ENCODE measurements at regions not wholly inside any gene's neighbourhood (a gene's known extent, or its start where the extent isn't known, plus 50 kb on each side); places are given as distances from the start of the nearest gene placed in this dataset.

- no peak overlapping the region for H3K9ac ChIP-seq (ENCODE audit: low read length)
- TF ChIP-seq EZH2phosphoT487 (conservative IDR thresholded peaks at IDR 0.05; ENCODE audit: low read length): no peak
- H3K27ac ChIP-seq (ENCODE audit: low read depth, low read length): no peak overlapping the region
- no peaks in the 10 kb centered on the region for H3K79me2 ChIP-seq (ENCODE audit: insufficient read depth, low read length)
- no peaks in the 10 kb centered on the region for H3K36me3 ChIP-seq (ENCODE audit: low read length)
- H3F3A ChIP-seq (ENCODE audit: insufficient read depth): no peaks in the 10 kb centered on the region
- no peak overlapping the region for H3K4me2 ChIP-seq (ENCODE audit: low read depth, low read length, poor library complexity, severe bottlenecking)
- no peak overlapping the region for H3K4me3 ChIP-seq (ENCODE audit: insufficient read depth, low read length, poor library complexity, severe bottlenecking)
- no peaks in the 10 kb centered on the region for H3K9me3 ChIP-seq (ENCODE audit: insufficient read depth, low read length)
- H4K20me1 ChIP-seq (ENCODE audit: low read depth, low read length): no peaks in the 10 kb centered on the region
- H3K9me2 ChIP-seq (replicated peaks; ENCODE audit: insufficient read depth, low read length): no peaks in the 10 kb centered on the region
- no peak overlapping the region for H2AFZ ChIP-seq (ENCODE audit: low read depth, low read length, severe bottlenecking)
- H3K27me3 ChIP-seq (ENCODE audit: low read length): no peaks in the 10 kb centered on the region
Observed at GRCh38 chr12:127284021-127284420, 982.9 kb upstream of the TMEM132C start.

- H3K36me3 ChIP-seq (ENCODE audit: low read length): no peaks in the 10 kb centered on the region
- no peak overlapping the region for H3K9ac ChIP-seq (ENCODE audit: low read length)
- no peak overlapping the region for H3K4me2 ChIP-seq (ENCODE audit: low read depth, low read length, poor library complexity, severe bottlenecking)
- H3K27ac ChIP-seq (ENCODE audit: low read depth, low read length): no peak overlapping the region
- H3K27me3 ChIP-seq (ENCODE audit: low read length): no peaks in the 10 kb centered on the region
- H3K9me3 ChIP-seq (ENCODE audit: insufficient read depth, low read length): no peaks in the 10 kb centered on the region
- no peaks in the 10 kb centered on the region for H3F3A ChIP-seq (ENCODE audit: insufficient read depth)
- H3K4me3 ChIP-seq (ENCODE audit: insufficient read depth, low read length, poor library complexity, severe bottlenecking): no peak overlapping the region
- H4K20me1 ChIP-seq (ENCODE audit: low read depth, low read length): no peaks in the 10 kb centered on the region
- no peak for TF ChIP-seq CTCF (IDR thresholded peaks at IDR 0.05; ENCODE audit: insufficient read depth, low read length, poor library complexity, severe bottlenecking)
- TF ChIP-seq EZH2phosphoT487 (conservative IDR thresholded peaks at IDR 0.05; ENCODE audit: low read length): no peak
- H3K79me2 ChIP-seq (ENCODE audit: insufficient read depth, low read length): no peaks in the 10 kb centered on the region
- H2AFZ ChIP-seq (ENCODE audit: low read depth, low read length, severe bottlenecking): no peak overlapping the region
- H3K9me2 ChIP-seq (replicated peaks; ENCODE audit: insufficient read depth, low read length): no peaks in the 10 kb centered on the region
Observed at GRCh38 chr12:127284870-127285431, 982.0 kb upstream of the TMEM132C start.

GRCh38 chr12:127286281-127286680 is 980.7 kb upstream of the TMEM132C start:
- H3K9me2 ChIP-seq (replicated peaks; ENCODE audit: insufficient read depth, low read length): no peaks in the 10 kb centered on the region
- no peak overlapping the region for H2AFZ ChIP-seq (ENCODE audit: low read depth, low read length, severe bottlenecking)
- no peak overlapping the region for H3K27ac ChIP-seq (ENCODE audit: low read depth, low read length)
- no peaks in the 10 kb centered on the region for H3F3A ChIP-seq (ENCODE audit: insufficient read depth)
- no peak overlapping the region for H3K4me2 ChIP-seq (ENCODE audit: low read depth, low read length, poor library complexity, severe bottlenecking)
- H3K79me2 ChIP-seq (ENCODE audit: insufficient read depth, low read length): no peaks in the 10 kb centered on the region
- H3K36me3 ChIP-seq (ENCODE audit: low read length): no peaks in the 10 kb centered on the region
- no peak overlapping the region for H3K4me3 ChIP-seq (ENCODE audit: insufficient read depth, low read length, poor library complexity, severe bottlenecking)
- no peaks in the 10 kb centered on the region for H3K9me3 ChIP-seq (ENCODE audit: insufficient read depth, low read length)
- no peaks in the 10 kb centered on the region for H4K20me1 ChIP-seq (ENCODE audit: low read depth, low read length)
- H3K27me3 ChIP-seq (ENCODE audit: low read length): no peaks in the 10 kb centered on the region
- H3K9ac ChIP-seq (ENCODE audit: low read length): no peak overlapping the region
- TF ChIP-seq EZH2phosphoT487 (conservative IDR thresholded peaks at IDR 0.05; ENCODE audit: low read length): no peak
- TF ChIP-seq CTCF (IDR thresholded peaks at IDR 0.05; ENCODE audit: insufficient read depth, low read length, poor library complexity, severe bottlenecking): no peak

GRCh38 chr12:127287256-127287655 is 979.7 kb upstream of the TMEM132C start:
- H3K27me3 ChIP-seq (ENCODE audit: low read length): no peaks in the 10 kb centered on the region
- no peaks in the 10 kb centered on the region for H3K36me3 ChIP-seq (ENCODE audit: low read length)

More at GRCh38 chr12:127287256-127287655, 979.7 kb upstream of the TMEM132C start:
- H3K9me2 ChIP-seq (replicated peaks; ENCODE audit: insufficient read depth, low read length): no peaks in the 10 kb centered on the region
- H2AFZ ChIP-seq (ENCODE audit: low read depth, low read length, severe bottlenecking): no peak overlapping the region
- no peaks in the 10 kb centered on the region for H3F3A ChIP-seq (ENCODE audit: insufficient read depth)
- no peaks in the 10 kb centered on the region for H4K20me1 ChIP-seq (ENCODE audit: low read depth, low read length)
- H3K9ac ChIP-seq (ENCODE audit: low read length): no peak overlapping the region
- no peaks in the 10 kb centered on the region for H3K79me2 ChIP-seq (ENCODE audit: insufficient read depth, low read length)
- no peak overlapping the region for H3K4me2 ChIP-seq (ENCODE audit: low read depth, low read length, poor library complexity, severe bottlenecking)
- H3K27ac ChIP-seq (ENCODE audit: low read depth, low read length): no peak overlapping the region
- H3K4me3 ChIP-seq (ENCODE audit: insufficient read depth, low read length, poor library complexity, severe bottlenecking): no peak overlapping the region
- TF ChIP-seq EZH2phosphoT487 (conservative IDR thresholded peaks at IDR 0.05; ENCODE audit: low read length) (no peak), CTCF (IDR thresholded peaks at IDR 0.05; ENCODE audit: insufficient read depth, low read length, poor library complexity, severe bottlenecking) (no peak)
- H3K9me3 ChIP-seq (ENCODE audit: insufficient read depth, low read length): no peaks in the 10 kb centered on the region
